H1 (cell line): ENCODE measurements at regions not wholly inside any gene's neighbourhood (a gene's known extent, or its start where the extent isn't known, plus 50 kb on each side); places are given as distances from the start of the nearest gene placed in this dataset.

Source experiments
- TEAD4 ChIP-seq: IDR thresholded peaks from 2 replicates; pipeline ENCODE4 v1.6.1; 2012; ENCODE audit warnings: low read depth, low read length, inconsistent platforms, mixed read lengths
- TF ChIP-seq, protein P1 (sequence below): fragments of 300-600 bp; sonication (generic); IDR thresholded peaks from 2 replicates; pipeline ENCODE4 v1.7.1; 2012; ENCODE audit warnings: low read length, moderate library complexity, mild to moderate bottlenecking, inconsistent platforms; ENCODE audit not compliant: insufficient replicate concordance

- TF ChIP-seq, protein P1, sequence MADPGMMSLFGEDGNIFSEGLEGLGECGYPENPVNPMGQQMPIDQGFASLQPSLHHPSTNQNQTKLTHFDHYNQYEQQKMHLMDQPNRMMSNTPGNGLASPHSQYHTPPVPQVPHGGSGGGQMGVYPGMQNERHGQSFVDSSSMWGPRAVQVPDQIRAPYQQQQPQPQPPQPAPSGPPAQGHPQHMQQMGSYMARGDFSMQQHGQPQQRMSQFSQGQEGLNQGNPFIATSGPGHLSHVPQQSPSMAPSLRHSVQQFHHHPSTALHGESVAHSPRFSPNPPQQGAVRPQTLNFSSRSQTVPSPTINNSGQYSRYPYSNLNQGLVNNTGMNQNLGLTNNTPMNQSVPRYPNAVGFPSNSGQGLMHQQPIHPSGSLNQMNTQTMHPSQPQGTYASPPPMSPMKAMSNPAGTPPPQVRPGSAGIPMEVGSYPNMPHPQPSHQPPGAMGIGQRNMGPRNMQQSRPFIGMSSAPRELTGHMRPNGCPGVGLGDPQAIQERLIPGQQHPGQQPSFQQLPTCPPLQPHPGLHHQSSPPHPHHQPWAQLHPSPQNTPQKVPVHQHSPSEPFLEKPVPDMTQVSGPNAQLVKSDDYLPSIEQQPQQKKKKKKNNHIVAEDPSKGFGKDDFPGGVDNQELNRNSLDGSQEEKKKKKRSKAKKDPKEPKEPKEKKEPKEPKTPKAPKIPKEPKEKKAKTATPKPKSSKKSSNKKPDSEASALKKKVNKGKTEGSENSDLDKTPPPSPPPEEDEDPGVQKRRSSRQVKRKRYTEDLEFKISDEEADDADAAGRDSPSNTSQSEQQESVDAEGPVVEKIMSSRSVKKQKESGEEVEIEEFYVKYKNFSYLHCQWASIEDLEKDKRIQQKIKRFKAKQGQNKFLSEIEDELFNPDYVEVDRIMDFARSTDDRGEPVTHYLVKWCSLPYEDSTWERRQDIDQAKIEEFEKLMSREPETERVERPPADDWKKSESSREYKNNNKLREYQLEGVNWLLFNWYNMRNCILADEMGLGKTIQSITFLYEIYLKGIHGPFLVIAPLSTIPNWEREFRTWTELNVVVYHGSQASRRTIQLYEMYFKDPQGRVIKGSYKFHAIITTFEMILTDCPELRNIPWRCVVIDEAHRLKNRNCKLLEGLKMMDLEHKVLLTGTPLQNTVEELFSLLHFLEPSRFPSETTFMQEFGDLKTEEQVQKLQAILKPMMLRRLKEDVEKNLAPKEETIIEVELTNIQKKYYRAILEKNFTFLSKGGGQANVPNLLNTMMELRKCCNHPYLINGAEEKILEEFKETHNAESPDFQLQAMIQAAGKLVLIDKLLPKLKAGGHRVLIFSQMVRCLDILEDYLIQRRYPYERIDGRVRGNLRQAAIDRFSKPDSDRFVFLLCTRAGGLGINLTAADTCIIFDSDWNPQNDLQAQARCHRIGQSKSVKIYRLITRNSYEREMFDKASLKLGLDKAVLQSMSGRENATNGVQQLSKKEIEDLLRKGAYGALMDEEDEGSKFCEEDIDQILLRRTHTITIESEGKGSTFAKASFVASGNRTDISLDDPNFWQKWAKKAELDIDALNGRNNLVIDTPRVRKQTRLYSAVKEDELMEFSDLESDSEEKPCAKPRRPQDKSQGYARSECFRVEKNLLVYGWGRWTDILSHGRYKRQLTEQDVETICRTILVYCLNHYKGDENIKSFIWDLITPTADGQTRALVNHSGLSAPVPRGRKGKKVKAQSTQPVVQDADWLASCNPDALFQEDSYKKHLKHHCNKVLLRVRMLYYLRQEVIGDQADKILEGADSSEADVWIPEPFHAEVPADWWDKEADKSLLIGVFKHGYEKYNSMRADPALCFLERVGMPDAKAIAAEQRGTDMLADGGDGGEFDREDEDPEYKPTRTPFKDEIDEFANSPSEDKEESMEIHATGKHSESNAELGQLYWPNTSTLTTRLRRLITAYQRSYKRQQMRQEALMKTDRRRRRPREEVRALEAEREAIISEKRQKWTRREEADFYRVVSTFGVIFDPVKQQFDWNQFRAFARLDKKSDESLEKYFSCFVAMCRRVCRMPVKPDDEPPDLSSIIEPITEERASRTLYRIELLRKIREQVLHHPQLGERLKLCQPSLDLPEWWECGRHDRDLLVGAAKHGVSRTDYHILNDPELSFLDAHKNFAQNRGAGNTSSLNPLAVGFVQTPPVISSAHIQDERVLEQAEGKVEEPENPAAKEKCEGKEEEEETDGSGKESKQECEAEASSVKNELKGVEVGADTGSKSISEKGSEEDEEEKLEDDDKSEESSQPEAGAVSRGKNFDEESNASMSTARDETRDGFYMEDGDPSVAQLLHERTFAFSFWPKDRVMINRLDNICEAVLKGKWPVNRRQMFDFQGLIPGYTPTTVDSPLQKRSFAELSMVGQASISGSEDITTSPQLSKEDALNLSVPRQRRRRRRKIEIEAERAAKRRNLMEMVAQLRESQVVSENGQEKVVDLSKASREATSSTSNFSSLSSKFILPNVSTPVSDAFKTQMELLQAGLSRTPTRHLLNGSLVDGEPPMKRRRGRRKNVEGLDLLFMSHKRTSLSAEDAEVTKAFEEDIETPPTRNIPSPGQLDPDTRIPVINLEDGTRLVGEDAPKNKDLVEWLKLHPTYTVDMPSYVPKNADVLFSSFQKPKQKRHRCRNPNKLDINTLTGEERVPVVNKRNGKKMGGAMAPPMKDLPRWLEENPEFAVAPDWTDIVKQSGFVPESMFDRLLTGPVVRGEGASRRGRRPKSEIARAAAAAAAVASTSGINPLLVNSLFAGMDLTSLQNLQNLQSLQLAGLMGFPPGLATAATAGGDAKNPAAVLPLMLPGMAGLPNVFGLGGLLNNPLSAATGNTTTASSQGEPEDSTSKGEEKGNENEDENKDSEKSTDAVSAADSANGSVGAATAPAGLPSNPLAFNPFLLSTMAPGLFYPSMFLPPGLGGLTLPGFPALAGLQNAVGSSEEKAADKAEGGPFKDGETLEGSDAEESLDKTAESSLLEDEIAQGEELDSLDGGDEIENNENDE = no peak
- TF ChIP-seq TEAD4 = no peak
Measured at GRCh38 chr5:24142341-24142740, 502.4 kb downstream of the CDH10 start (continued).
